Choroid plexus epithelial cell (primary cell): ENCODE measurements at regions not wholly inside any gene's neighbourhood (a gene's known extent, or its start where the extent isn't known, plus 50 kb on each side); places are given as distances from the start of the nearest gene placed in this dataset.

ENCODE experiments used
- DNase-seq: peaks from one replicate; pipeline ENCODE4 v3.0.0-alpha.2; 2010; ENCODE audit warnings: low read depth
- H3K4me3 ChIP-seq: 2 replicates; pipeline ENCODE4 v1.5.1; 2011; ENCODE audit warnings: low read depth, mild to moderate bottlenecking, control low read depth, low read length, moderate library complexity
- TF ChIP-seq, protein P1 (sequence below): conservative IDR thresholded peaks from 2 replicates; pipeline ENCODE4 v1.5.1; 2011; ENCODE audit warnings: low read depth, mild to moderate bottlenecking, control low read depth, inconsistent platforms, low read length, moderate library complexity

DNA sequence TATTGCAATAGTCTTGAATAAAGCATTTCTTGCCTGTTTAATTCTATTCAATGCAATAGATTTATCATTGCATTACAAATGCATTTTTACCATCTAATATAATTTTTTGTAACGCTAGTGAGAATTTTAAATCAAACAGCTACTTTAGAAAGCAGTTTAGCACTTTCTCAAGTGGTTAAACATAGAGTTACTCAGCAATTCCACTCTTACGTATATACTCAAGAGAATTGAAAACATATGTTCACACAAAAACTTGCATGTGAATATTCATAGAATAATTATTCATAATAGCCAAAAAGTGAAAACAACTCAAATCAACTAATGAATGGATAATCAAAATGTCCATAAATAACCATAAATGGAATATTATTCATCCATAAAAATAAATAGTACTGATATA lies 244.7 kb downstream of the TMEM167A start:
- no peak overlapping the region for H3K4me3 ChIP-seq
- TF ChIP-seq, protein P1, sequence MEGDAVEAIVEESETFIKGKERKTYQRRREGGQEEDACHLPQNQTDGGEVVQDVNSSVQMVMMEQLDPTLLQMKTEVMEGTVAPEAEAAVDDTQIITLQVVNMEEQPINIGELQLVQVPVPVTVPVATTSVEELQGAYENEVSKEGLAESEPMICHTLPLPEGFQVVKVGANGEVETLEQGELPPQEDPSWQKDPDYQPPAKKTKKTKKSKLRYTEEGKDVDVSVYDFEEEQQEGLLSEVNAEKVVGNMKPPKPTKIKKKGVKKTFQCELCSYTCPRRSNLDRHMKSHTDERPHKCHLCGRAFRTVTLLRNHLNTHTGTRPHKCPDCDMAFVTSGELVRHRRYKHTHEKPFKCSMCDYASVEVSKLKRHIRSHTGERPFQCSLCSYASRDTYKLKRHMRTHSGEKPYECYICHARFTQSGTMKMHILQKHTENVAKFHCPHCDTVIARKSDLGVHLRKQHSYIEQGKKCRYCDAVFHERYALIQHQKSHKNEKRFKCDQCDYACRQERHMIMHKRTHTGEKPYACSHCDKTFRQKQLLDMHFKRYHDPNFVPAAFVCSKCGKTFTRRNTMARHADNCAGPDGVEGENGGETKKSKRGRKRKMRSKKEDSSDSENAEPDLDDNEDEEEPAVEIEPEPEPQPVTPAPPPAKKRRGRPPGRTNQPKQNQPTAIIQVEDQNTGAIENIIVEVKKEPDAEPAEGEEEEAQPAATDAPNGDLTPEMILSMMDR, result no peak
- no peak for DNase-seq

DNA sequence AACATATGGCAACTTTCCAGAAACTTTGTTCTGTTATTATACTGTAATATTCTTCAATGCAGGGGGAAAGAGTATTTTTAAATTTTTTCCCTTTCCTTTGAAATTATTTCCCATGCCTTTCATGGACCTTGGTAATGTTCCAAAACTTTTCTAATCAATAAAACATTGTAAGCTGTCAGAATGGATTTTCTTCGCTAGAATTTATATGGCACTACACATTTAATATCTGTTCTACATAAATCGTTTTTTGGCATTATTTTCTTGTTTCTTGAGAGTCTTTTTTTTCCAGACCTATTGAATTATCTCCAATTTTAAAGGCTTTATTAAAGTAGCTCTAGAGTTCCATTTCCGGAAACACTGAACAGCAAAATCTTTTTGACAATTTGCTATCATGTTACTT lies 249.0 kb downstream of the TMEM167A start:
- TF ChIP-seq, protein P1, result no peak
- H3K4me3 ChIP-seq, result no peak overlapping the region
- no peak for DNase-seq

DNA sequence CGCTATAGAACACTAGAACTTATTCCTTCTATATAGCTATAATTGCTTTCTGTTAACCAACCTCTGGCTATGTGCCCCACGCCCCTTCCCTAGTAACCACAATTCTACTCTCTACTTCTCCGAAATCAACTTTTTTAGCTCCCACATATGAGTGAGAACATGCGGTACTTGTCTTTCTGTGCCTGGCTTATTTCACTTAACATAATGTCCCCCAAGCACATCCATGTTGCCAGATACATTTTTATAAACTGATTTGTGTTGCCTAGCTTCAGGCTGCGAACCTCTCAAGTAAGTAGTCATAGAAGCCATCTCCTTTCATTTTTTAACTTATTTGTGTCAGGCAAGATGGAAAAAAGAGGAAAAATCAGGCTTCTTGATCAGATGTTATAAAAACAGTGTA lies 249.5 kb downstream of the TMEM167A start:
- no peak overlapping the region for H3K4me3 ChIP-seq
- TF ChIP-seq, protein P1, result no peak
- DNase-seq, result no peak

DNA sequence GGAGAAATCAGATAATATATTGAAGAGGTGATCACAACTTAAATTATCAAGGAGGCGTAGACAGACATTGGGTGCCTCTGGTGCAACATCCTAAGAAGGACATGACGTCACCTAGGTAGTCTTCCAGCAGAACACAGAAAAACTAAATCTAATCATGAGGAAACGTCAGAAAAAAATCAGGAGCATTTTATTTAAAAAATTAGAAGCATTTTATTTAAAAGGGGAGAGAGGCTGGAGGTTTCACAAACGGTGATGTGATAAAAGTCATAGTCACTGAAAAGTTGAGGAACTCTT lies 254.6 kb downstream of the TMEM167A start:
- H3K4me3 ChIP-seq, result no peak overlapping the region
- no peak for DNase-seq
- TF ChIP-seq, protein P1, result no peak

DNA sequence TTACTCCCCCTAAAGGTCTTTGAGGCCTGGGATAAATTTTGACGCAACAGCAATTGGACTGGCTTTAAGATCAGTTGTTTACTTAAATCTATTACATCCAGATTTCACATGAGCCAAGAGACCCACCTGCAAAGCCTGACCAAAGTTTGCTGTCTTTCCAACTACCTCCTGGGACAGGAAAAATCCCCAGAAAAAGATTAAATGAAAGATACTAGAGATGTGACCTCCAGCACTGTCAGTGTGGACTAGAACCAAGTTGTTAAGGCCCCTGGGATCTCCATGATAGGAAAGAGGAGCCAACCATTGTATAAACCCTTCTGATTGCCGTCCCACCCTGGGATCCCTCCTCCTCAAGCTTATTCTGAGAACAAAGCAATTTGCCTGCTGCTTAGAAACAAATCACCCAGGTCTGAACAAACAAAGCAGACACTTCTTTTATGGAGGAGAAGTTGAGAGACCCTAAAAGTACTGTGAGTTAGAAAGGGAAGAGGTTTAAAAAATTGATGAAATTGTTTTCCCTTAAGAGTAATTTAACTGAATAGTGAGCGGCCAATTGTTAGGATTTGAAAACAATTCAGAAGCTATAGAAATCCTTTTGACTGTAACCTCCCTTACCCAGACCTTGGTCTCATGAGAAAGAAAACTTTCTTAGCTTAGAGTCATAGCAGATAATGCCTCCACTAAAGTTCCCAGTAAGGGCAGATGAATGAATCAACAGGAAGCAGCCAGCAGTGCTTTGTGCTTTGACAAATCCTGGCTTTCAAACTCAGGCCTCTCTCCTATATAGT lies 255.2 kb downstream of the TMEM167A start:
- H3K4me3 ChIP-seq, result no peak overlapping the region

DNA sequence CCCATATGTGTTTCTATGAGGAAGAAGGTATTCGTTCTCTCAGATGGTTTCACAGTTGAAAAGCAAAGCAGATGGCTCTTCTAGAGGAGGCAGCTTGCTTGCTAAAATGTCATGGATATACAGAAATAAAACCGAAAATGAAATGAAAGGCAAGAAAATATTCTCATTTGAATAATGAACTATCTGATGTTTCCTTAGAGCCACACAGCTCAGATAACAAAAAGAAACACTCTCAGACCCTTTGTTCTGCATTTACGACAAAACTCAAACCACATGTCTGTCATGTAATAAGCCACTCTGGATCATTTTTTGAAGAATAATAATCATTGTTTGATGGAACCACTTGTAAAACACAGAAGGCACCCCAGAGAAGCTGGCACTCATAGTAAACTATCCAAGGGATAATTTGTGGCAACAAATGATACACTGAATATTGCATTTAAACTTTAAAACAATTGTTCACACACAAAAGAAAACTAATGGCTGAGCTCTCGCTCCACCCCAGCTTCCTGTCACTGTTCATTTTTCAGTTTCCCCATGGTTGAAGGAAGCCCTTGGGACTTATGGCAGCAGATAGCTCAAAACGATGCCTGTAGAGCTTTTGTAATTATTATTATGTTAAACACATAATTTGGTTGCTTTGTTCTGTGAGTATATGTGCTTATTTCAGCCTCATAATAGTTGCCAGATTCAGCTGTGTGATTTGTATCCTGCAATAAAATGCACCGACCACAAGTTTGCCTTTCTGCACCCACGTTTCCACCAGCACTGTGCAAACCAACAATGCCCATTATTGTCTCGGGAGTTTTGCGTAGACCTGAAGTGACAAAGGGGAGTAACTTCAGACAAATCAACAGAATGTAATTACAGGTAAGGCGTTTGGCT lies 256.0 kb downstream of the TMEM167A start:
- DNase-seq, result no peak
- no peak overlapping the region for H3K4me3 ChIP-seq
- TF ChIP-seq, protein P1, result no peak

More for the DNA sequence above, 255.2 kb downstream of the TMEM167A start:
- TF ChIP-seq, protein P1, result no peak
- peak; percentile 75 for DNase-seq
